Epithelial cell of proximal tubule (primary cell): ENCODE measurements at regions not wholly inside any gene's neighbourhood (a gene's known extent, or its start where the extent isn't known, plus 50 kb on each side); places are given as distances from the start of the nearest gene placed in this dataset.
"Not testable (repeated sequence)": the region's sequence is repeated elsewhere in the genome, so short reads cannot be mapped to it uniquely, and the experiment has no call there.

Source experiments
- DNase-seq: peaks from one replicate; pipeline ENCODE4 v3.0.0-alpha.2; 2011; ENCODE audit warnings: low read depth
- H3K4me3 ChIP-seq: 2 replicates; pipeline ENCODE4 v1.5.1; 2011; ENCODE audit warnings: low read depth, mild to moderate bottlenecking, low read length
- TF ChIP-seq, protein P1 (sequence below): conservative IDR thresholded peaks from 2 replicates; pipeline ENCODE4 v1.5.1; 2012; ENCODE audit warnings: low read depth, mild to moderate bottlenecking, low read length

- no peak overlapping the region for H3K4me3 ChIP-seq
- no peak for DNase-seq
- TF ChIP-seq, protein P1, sequence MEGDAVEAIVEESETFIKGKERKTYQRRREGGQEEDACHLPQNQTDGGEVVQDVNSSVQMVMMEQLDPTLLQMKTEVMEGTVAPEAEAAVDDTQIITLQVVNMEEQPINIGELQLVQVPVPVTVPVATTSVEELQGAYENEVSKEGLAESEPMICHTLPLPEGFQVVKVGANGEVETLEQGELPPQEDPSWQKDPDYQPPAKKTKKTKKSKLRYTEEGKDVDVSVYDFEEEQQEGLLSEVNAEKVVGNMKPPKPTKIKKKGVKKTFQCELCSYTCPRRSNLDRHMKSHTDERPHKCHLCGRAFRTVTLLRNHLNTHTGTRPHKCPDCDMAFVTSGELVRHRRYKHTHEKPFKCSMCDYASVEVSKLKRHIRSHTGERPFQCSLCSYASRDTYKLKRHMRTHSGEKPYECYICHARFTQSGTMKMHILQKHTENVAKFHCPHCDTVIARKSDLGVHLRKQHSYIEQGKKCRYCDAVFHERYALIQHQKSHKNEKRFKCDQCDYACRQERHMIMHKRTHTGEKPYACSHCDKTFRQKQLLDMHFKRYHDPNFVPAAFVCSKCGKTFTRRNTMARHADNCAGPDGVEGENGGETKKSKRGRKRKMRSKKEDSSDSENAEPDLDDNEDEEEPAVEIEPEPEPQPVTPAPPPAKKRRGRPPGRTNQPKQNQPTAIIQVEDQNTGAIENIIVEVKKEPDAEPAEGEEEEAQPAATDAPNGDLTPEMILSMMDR = no peak
Observed at GRCh38 chr7:9691286-9691685, 1257.9 kb downstream of the NXPH1 start.

DNA sequence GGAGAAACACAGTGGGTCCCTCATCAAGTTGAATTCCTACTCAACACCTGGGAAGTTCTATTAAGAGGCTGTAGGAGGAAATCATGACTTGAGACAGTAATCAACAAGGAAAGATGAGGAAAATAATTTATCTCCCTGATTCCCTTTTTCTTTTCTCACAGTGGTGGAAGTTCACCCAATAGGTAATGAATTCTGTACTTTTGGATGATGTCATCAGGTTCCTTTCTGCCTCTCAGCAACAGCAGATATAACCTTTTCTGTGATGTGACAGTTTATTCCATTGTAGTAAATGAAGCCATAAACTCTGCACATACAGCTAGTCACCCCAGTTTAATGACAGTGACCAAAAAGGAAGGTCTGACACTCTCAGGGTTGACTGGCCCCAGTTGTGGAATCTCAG, 1265.0 kb downstream of the NXPH1 start:
- TF ChIP-seq, protein P1 = no peak
- DNase-seq = no peak
- no peak overlapping the region for H3K4me3 ChIP-seq

GRCh38 chr7:9709216-9709615, 1264.5 kb upstream of the PHF14 start:
- no peak overlapping the region for H3K4me3 ChIP-seq
- TF ChIP-seq, protein P1 = no peak
- no peak for DNase-seq

DNA sequence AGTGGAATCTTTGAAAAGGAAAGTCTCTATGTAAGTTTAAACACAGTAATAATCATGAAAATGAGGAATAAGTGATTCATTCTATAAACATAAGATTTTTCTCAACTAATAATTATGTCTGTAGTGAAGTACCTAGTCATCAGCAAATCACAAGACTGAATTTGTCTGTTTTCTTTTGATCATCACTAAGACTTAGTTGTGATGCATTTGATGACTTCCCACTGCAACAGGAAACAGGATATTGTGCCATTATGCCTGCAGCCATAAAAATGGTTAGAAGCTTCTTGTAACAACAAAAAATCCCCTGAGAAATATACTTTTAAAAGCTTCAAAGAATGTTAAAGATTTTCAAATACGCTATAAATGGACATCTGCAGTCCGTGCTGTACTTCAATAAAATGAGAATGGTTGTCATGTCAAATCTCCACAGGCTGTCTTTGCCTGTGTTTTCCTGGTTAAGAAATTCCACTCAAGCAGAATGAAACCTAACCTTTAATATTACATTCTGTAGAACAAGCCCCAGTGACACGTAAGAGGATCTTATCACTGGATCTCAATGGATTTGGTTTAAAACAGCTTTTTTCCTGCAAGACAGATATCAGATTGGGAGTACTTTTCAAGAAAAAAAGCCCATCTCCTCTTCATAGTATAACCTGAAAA, 1262.3 kb upstream of the PHF14 start:
- H3K4me3 ChIP-seq = no peak overlapping the region
- DNase-seq = no peak
- TF ChIP-seq, protein P1 = no peak

- DNase-seq = no peak
- TF ChIP-seq, protein P1 = no peak
- no peak overlapping the region for H3K4me3 ChIP-seq
Observed at GRCh38 chr7:9718071-9718661, 1255.5 kb upstream of the PHF14 start.

- TF ChIP-seq, protein P1 = no peak
- no peak for DNase-seq
- H3K4me3 ChIP-seq = no peak overlapping the region
Observed at GRCh38 chr7:9719303-9719702, 1254.4 kb upstream of the PHF14 start.

DNA sequence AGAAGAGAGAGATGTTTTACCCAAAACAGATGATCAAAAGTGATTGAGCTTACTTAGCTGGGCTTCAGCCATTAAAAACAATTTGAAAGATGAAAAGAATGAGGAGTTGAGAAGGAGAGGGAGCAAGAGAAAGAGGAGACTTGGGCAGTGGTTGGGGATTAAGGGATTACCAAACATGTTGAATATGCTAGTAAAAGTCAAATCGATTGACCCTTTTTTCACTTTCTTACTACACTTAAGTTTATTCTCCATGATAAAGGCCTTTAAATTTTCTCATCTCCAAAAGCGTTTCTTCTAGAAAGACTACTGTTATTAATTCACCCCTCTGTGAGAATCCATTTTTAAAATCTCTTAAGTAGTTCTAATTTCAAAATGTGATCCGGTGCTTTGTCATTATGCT, 1254.0 kb upstream of the PHF14 start:
- H3K4me3 ChIP-seq = no peak overlapping the region
- no peak for DNase-seq
- TF ChIP-seq, protein P1 = no peak

DNA sequence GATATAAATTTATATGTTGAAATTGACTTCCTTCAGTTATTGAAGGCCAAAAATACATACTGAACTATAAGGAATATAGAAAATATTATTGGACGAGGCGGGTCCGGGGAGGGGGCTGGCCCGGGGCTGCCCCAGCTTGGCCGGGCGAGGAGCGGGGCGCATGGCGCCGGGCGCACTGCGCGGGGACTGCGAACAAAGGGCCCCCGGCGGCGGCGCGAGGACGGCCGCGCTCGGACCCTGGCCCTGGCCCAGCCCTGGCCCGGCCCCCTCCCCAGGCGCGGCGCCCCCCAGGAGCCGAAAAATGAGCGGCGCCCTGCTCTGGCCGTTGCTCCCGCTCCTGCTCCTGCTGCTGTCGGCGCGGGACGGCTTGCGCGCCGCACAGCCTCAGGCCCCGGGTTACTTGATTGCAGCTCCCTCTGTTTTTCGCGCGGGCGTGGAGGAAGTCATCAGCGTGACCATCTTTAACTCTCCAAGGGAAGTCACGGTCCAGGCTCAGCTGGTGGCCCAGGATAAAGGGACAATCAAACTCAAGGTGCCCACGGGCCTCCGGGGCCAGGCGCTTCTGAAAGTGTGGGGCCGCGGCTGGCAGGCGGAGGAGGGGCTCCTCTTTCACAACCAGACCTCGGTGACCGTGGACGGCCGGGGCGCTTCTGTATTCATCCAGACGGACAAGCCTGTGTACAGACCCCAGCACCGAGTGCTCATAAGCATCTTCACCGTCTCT, 1247.6 kb upstream of the PHF14 start:
- DNase-seq, H3K4me3 ChIP-seq: not testable (repeated sequence)

DNA sequence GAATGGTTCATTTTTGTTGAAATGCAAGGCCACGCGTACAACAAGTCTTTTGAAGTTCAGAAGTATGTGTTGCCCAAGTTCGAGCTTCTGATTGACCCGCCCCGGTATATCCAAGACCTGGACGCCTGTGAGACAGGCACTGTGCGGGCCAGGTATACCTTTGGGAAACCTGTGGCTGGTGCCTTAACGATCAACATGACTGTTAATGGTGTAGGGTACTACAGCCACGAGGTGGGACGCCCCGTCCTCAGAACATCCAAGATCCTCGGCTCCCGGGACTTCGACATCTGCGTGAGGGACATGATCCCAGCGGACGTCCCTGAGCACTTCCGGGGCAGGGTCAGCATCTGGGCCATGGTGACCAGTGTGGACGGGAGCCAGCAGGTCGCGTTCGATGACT, 1246.9 kb upstream of the PHF14 start:
- not testable (repeated sequence) for DNase-seq, H3K4me3 ChIP-seq

GRCh38 chr7:9727467-9727869, 1246.2 kb upstream of the PHF14 start:
- not testable (repeated sequence) for H3K4me3 ChIP-seq, DNase-seq
